GM12878 (cell line): ENCODE measurements at regions not wholly inside any gene's neighbourhood (a gene's known extent, or its start where the extent isn't known, plus 50 kb on each side); places are given as distances from the start of the nearest gene placed in this dataset.

Experiments used
- ATAC-seq: fragments of 200-7000 bp; cut with Tn5 transposase; 3 replicates; pipeline ENCODE4 v1.9.1; 2020; ENCODE audit warnings: mild to moderate bottlenecking, moderate library complexity
- BruUV-seq: library from RNA; stranded (reverse); fragments of 400-500 nt; replicated peaks from 2 replicates; lab custom pipeline; 2021; lab: Mats Ljungman, UMichigan
- CTCF ChIA-PET: fragments of 300-600 bp; sonication (Branson Sonifier 250); formaldehyde crosslinking; extraction: SDS; loops from one replicate; lab custom pipeline; 2021; ENCODE audit warnings: inconsistent platforms; lab: Yijun Ruan, JAX
- POLR2A ChIA-PET: fragments of 350-600 bp; formaldehyde crosslinking; extraction: SDS; loops from one replicate; lab custom pipeline; 2021; ENCODE audit warnings: inconsistent platforms; lab: Charles Lee
- RAD21 ChIA-PET: fragments of 300-600 bp; sonication (Branson Sonifier 250); formaldehyde crosslinking; loops from one replicate; lab custom pipeline; 2023; ENCODE audit warnings: antibody characterized with exemption; ENCODE audit not compliant: unreplicated experiment; lab: Charles Lee
- SMC1A ChIA-PET: fragments of 300-600 bp; sonication (Branson Sonifier 250); formaldehyde crosslinking; loops from one replicate; lab custom pipeline; 2023; ENCODE audit not compliant: unreplicated experiment, uncharacterized antibody; lab: Charles Lee
- DNase-seq: peaks from one replicate; pipeline ENCODE4 v3.0.0-alpha.2; 2011; ENCODE audit warnings: low read depth, low spot score
- FAIRE-seq: peaks from 3 replicates; lab custom pipeline; 2011; peaks lifted over from hg19 to GRCh38; lab: Jason Lieb, UNC
- H2AFZ ChIP-seq: 2 replicates; pipeline ENCODE4 v1.6.0; 2011; ENCODE audit warnings: low read depth, low read length, control low read depth; ENCODE audit not compliant: control insufficient read depth
- H3K27ac ChIP-seq: 2 replicates; pipeline ENCODE4 v1.5.1; 2011; ENCODE audit warnings: control low read depth; ENCODE audit not compliant: control insufficient read depth, insufficient read depth
- H3K27me3 ChIP-seq, 2 experiments: replicated peaks in 1 of 2; 2 replicates each; pipeline versions ENCODE4 v1.6.0 to v1.6.1; 2011; ENCODE audit warnings: low read length in 1 of 2; ENCODE audit not compliant: control insufficient read depth in 2 of 2, insufficient read depth in 2 of 2
- H3K36me3 ChIP-seq, 2 experiments: 2 replicates each; pipeline ENCODE4 v1.5.1; 2011; ENCODE audit warnings: low read length in 1 of 2; ENCODE audit not compliant: control insufficient read depth in 2 of 2, insufficient read depth in 2 of 2
- H3K4me1 ChIP-seq: 2 replicates; pipeline ENCODE4 v1.6.1; 2011; ENCODE audit warnings: mild to moderate bottlenecking, low read length, moderate library complexity, mixed read lengths; ENCODE audit not compliant: control insufficient read depth, insufficient read depth
- H3K4me2 ChIP-seq: 2 replicates; pipeline ENCODE4 v1.6.0; 2011; ENCODE audit warnings: control low read depth; ENCODE audit not compliant: control insufficient read depth, insufficient read depth
- H3K4me3 ChIP-seq: fragments of 200-600 bp; sonication (generic); 2 replicates; pipeline ENCODE4 v1.5.1; 2016
- H3K79me2 ChIP-seq: 2 replicates; pipeline ENCODE4 v1.6.0; 2011; ENCODE audit warnings: low read length; ENCODE audit not compliant: control insufficient read depth, insufficient read depth
- H3K9ac ChIP-seq: 2 replicates; pipeline ENCODE4 v1.8.0; 2011; ENCODE audit warnings: low read length, control low read depth, mixed read lengths; ENCODE audit not compliant: control insufficient read depth, insufficient read depth
- H3K9me3 ChIP-seq: replicated peaks from 3 replicates; pipeline ENCODE4 v1.5.1; 2011; ENCODE audit warnings: mild to moderate bottlenecking, low read length; ENCODE audit not compliant: control insufficient read depth, insufficient read depth
- H4K20me1 ChIP-seq: 2 replicates; pipeline ENCODE4 v1.6.0; 2011; ENCODE audit not compliant: control insufficient read depth, insufficient read depth
- ATF7 ChIP-seq: fragments of 450-650 bp; IDR thresholded peaks from 2 replicates; pipeline ENCODE4 v1.6.1; 2016; ENCODE audit warnings: low read depth, mild to moderate bottlenecking
- CEBPB ChIP-seq, 2 experiments: fragments of 150-350 bp in 1 of 2; IDR thresholded peaks; 2 replicates each; pipeline ENCODE4 v1.6.1; 2012 to 2014; ENCODE audit warnings: low read depth in 2 of 2, low read length in 2 of 2, borderline replicate concordance in 1 of 2, inconsistent platforms in 1 of 2
- CHD2 ChIP-seq: IDR thresholded peaks from 2 replicates; pipeline ENCODE4 v1.6.1; 2011; ENCODE audit warnings: low read depth, low read length, improper control_type of control experiment, borderline replicate concordance
- JUND ChIP-seq: IDR thresholded peaks from 2 replicates; pipeline ENCODE4 v1.6.1; 2012; ENCODE audit warnings: low read depth, mild to moderate bottlenecking, low read length, improper control_type of control experiment, moderate library complexity
- NFIC ChIP-seq: IDR thresholded peaks from 2 replicates; pipeline ENCODE4 v1.6.1; 2012; ENCODE audit warnings: low read depth, mild to moderate bottlenecking, inconsistent platforms, low read length, moderate library complexity
- NR2F1 ChIP-seq: fragments of 450-650 bp; conservative IDR thresholded peaks from 2 replicates; pipeline ENCODE4 v1.6.1; 2017; ENCODE audit warnings: mild to moderate bottlenecking
- PML ChIP-seq: IDR thresholded peaks from 2 replicates; pipeline ENCODE4 v1.6.1; 2012; ENCODE audit warnings: low read length, inconsistent platforms
- POLR2A ChIP-seq: IDR thresholded peaks from 2 replicates; pipeline ENCODE4 v1.6.1; 2011; ENCODE audit warnings: low read depth, mild to moderate bottlenecking, low read length
- POU2F2 ChIP-seq: IDR thresholded peaks from 3 replicates; pipeline ENCODE4 v1.6.1; 2011; ENCODE audit warnings: low read depth, mild to moderate bottlenecking, low read length, borderline replicate concordance
- SRF ChIP-seq, 2 experiments: IDR thresholded peaks; 2 replicates each; pipeline ENCODE4 v1.6.1; 2011; ENCODE audit warnings: low read depth in 2 of 2, low read length in 2 of 2, mild to moderate bottlenecking in 1 of 2, moderate library complexity in 1 of 2
- SUPT20H ChIP-seq: IDR thresholded peaks from 2 replicates; pipeline ENCODE4 v1.6.1; 2011; ENCODE audit warnings: low read depth, mild to moderate bottlenecking, low read length, moderate library complexity, borderline replicate concordance; ENCODE audit not compliant: control insufficient read depth
- ZNF274 ChIP-seq: IDR thresholded peaks from one replicate; pipeline ENCODE4 v1.8.0; 2011; ENCODE audit not compliant: insufficient read length, insufficient read depth
- WGBS: methylation state at CpG from one replicate; pipeline ENCODE4 v1.1.6; 2016; ENCODE audit warnings: low lambda C conversion rate; ENCODE audit not compliant: insufficient replicate concordance, insufficient coverage; ENCODE audit errors: missing lambda C conversion rate; 5-methylcytosine and 5-hydroxymethylcytosine counted together
- in situ Hi-C: fragments of 300-500 bp; cut with MboI; formaldehyde crosslinking; loops from 9 replicates; pipeline ENCODE4 v1.14.3; 2018; ENCODE audit warnings: mixed read lengths
- intact Hi-C: fragments of 100-400 bp; cut with micrococcal nuclease; formaldehyde crosslinking; loops from one replicate; pipeline ENCODE4 v1.14.2; 2022; ENCODE audit not compliant: unreplicated experiment
- TF ChIP-seq, protein P1 (sequence below): IDR thresholded peaks from 2 replicates; pipeline ENCODE4 v1.6.1; 2011; ENCODE audit warnings: borderline replicate concordance, low read depth, mild to moderate bottlenecking, moderate library complexity, low read length; ENCODE audit not compliant: insufficient read depth, poor library complexity, severe bottlenecking
- TF ChIP-seq, protein P2 (sequence below): IDR thresholded peaks from 2 replicates; pipeline ENCODE4 v1.6.1; 2011; ENCODE audit warnings: low read depth, mild to moderate bottlenecking, low read length, moderate library complexity, borderline replicate concordance; ENCODE audit errors: extremely low read depth
- TF ChIP-seq, protein P3 (sequence below): fragments of 450-650 bp; IDR thresholded peaks from 2 replicates; pipeline ENCODE4 v1.6.1; 2018; ENCODE audit warnings: mild to moderate bottlenecking, low read depth, moderate library complexity; ENCODE audit not compliant: partially characterized antibody

DNA sequence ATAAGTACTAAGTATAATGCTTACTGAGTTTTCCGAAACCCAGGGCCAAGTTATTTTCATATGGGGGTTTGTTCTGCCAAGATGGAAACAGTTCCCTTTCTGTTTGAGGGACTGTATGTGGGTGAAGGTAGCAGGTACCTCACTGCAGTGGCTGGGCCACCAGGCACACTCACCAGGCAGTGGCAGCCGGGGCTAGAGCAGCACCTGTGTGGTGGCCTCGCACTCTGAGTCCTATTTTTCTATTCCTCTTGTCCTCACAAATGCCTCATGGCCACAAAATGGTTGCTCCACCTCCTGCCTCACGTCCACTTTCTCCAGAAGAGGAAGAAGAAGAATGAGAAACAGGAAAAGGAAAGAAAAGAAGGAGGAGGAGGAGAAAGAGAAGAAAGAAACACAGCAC, 167.3 kb upstream of the SHH start:
- ATAC-seq (no peak), DNase-seq (no peak), FAIRE-seq (no peak)
- Histone ChIP-seq H3K4me2 (no peak overlapping the region), H2AFZ (no peak overlapping the region), H4K20me1 (no peaks in the 10 kb centered on the region), H3K9me3 (no peaks in the 10 kb centered on the region), H3K4me3 (no peak overlapping the region), H3K9ac (no peak overlapping the region), H3K27ac (no peak overlapping the region), H3K27me3 (no peaks in the 10 kb centered on the region), H3K4me1 (no peaks in the 10 kb centered on the region), H3K36me3 (no peaks in the 10 kb centered on the region), H3K79me2 (no peaks in the 10 kb centered on the region)
- 0% methylated on average over 4 of the region's 4 CpGs for WGBS
- in situ Hi-C loops, result no loop called here
- ChIA-PET SMC1A (no interaction called here), POLR2A (no interaction called here), RAD21 (no interaction called here), CTCF (no interaction called here)
- intact Hi-C loops, result no loop called here
- TF ChIP-seq SUPT20H (no peak), NR2F1 (no peak), CEBPB (IDR thresholded peaks at IDR 0.05; ENCODE audit: borderline replicate concordance in 1 of 2, low read depth in 2 of 2, low read length in 2 of 2) (no peak), ATF7 (no peak), PML (no peak), JUND (no peak), NFIC (no peak), CHD2 (no peak), SRF (IDR thresholded peaks at IDR 0.05; ENCODE audit: low read depth in 2 of 2, low read length in 2 of 2) (no peak), ZNF274 (no peak), POLR2A (no peak), POU2F2 (no peak)
- TF ChIP-seq, protein P1, sequence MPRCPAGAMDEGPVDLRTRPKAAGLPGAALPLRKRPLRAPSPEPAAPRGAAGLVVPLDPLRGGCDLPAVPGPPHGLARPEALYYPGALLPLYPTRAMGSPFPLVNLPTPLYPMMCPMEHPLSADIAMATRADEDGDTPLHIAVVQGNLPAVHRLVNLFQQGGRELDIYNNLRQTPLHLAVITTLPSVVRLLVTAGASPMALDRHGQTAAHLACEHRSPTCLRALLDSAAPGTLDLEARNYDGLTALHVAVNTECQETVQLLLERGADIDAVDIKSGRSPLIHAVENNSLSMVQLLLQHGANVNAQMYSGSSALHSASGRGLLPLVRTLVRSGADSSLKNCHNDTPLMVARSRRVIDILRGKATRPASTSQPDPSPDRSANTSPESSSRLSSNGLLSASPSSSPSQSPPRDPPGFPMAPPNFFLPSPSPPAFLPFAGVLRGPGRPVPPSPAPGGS, result no peak
- TF ChIP-seq, protein P2, sequence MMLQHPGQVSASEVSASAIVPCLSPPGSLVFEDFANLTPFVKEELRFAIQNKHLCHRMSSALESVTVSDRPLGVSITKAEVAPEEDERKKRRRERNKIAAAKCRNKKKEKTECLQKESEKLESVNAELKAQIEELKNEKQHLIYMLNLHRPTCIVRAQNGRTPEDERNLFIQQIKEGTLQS, result no peak
- TF ChIP-seq, protein P3, sequence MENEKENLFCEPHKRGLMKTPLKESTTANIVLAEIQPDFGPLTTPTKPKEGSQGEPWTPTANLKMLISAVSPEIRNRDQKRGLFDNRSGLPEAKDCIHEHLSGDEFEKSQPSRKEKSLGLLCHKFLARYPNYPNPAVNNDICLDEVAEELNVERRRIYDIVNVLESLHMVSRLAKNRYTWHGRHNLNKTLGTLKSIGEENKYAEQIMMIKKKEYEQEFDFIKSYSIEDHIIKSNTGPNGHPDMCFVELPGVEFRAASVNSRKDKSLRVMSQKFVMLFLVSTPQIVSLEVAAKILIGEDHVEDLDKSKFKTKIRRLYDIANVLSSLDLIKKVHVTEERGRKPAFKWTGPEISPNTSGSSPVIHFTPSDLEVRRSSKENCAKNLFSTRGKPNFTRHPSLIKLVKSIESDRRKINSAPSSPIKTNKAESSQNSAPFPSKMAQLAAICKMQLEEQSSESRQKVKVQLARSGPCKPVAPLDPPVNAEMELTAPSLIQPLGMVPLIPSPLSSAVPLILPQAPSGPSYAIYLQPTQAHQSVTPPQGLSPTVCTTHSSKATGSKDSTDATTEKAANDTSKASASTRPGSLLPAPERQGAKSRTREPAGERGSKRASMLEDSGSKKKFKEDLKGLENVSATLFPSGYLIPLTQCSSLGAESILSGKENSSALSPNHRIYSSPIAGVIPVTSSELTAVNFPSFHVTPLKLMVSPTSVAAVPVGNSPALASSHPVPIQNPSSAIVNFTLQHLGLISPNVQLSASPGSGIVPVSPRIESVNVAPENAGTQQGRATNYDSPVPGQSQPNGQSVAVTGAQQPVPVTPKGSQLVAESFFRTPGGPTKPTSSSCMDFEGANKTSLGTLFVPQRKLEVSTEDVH, result no peak
- BruUV-seq, result no TSS peak
